HG02870 (cell line): ENCODE measurements at regions not wholly inside any gene's neighbourhood (a gene's known extent, or its start where the extent isn't known, plus 50 kb on each side); places are given as distances from the start of the nearest gene placed in this dataset.
"Not testable (repeated sequence)": the region's sequence is repeated elsewhere in the genome, so short reads cannot be mapped to it uniquely, and the experiment has no call there.

Experiments used
- ATAC-seq: cut with Tn5 transposase; IDR thresholded peaks from one replicate; pipeline ENCODE4 v1.9.1; 2021; ENCODE audit warnings: mild to moderate bottlenecking, moderate library complexity; ENCODE audit not compliant: unreplicated experiment

DNA sequence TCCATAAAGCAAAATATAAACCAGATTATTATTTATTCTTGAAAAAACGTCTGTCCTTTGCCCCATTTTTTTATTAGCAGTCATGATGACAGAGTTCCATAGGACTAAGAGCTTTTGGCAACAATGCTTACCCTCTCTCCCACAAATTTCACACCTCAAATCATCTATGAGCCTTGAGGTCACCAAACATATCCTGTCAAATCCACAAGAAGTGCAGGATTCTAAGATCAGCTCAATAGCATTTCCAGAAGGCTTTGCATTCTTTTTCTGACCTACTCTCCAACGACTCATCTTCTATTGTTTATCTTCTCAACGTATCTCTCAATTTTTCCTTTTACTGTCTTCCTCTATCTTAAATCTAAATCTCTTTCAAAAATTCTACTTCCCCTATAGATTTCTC is 619.1 kb upstream of the BCHE start:
- ATAC-seq, result no peak

DNA sequence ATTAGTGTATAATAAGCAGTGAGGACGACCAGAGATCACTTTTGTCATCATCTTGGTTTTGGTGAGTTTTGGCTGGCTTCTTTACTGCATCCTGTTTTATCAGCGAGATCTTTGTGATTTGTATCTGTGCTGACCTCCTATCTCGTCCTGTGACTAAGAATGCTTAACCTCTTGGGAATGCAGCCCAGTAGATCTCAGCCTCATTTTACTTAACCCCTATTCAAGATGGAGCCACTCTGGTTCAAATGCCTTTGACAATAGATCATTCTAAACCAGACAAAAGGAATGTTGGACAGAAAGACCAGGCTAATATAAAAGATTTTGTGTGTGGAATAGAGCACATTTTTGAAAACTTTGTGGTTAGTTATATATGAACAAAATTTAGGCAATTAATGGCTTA is 618.5 kb upstream of the BCHE start:
- no peak for ATAC-seq

DNA sequence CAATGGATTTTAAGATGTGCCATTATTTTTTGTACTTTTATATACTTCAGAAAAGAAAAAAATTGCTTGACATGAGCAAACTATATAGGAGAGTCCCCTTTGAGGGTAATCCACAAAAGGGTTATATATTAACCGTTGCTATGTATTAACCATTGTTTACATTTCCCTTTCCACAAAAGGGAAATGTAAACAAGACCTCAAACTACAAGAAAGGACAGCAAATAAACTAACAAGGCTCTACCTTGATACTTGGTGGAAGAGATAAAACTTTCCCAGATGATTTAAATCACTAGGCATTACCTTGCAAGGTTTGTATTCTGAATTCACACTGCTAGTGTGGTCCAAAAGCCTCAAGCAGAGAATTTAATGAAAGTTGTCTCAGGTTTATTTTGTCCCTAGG is 616.3 kb upstream of the BCHE start:
- ATAC-seq, result no peak

DNA sequence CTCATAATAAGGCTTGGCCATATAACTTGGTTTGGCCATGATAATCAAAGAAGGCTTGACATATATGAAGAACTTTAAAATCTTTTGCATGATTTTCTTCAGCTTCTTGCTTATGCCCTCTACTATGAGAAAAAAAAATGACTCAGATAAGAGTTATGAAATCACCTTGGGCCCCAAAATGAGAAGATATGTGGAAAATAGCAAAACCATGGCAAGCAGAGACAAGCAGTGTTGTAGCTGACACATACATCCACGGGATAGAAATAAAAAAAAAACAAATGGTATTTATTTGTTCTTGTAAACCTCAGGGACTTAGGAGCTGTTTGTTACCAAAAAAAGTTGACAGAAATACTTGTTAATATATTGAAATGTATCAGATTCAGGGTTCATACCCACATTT is 614.8 kb upstream of the BCHE start:
- ATAC-seq, result no peak

DNA sequence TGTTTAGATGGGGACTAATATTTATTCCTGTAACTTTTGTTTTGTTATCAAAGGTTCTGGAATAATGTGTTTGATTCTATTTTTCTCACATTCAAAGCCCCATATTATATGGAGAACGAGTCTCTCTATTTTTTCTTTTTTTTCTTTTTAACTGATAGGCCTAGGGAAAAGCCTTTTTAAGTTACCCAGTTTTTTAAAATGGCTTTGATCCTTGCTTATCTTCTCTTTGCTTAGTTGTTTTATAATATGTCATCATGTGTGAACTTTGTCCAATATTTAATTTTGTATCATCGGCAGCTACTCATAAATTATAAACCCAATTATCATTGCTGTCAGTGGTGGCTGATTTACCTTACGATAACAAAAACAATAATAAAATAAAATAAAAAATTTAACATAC is 610.3 kb upstream of the BCHE start:
- no peak for ATAC-seq

DNA sequence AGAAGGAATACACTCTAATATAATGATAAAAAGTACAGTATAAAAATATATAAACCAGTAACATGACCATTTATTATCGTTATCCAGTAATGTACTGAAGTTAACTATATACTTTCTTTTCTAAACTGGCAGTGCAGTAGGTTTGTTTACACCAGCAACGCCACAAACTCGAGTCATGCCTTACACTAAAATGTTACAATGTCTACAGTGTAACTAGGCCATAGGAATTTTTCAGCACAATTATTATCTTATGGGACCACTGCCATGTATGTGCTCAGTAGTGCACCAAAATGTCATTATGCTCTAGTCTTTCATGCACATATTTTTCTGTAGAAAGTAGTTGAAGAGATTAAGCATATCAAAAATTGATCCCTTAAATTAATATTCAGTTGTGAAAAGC is 609.8 kb upstream of the BCHE start:
- no peak for ATAC-seq

DNA sequence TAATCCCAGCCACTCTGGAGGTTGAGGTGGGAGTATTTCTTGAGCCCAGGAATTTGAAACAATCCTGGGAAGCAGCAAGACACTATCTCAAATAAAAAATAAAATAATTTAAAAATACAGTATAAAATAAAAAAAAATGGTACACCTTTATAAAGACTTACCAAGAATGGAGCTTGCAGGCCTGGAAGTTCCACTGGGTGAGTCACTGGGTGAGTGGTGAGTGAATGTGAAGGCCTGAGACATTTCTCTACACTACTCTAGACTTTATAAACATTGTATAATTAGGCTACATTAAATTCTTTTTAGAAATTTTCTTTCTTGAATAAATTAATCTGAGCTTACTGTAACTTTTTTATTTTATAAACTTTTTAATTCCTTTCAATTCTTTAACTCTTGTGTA is 609.1 kb upstream of the BCHE start:
- no peak for ATAC-seq

DNA sequence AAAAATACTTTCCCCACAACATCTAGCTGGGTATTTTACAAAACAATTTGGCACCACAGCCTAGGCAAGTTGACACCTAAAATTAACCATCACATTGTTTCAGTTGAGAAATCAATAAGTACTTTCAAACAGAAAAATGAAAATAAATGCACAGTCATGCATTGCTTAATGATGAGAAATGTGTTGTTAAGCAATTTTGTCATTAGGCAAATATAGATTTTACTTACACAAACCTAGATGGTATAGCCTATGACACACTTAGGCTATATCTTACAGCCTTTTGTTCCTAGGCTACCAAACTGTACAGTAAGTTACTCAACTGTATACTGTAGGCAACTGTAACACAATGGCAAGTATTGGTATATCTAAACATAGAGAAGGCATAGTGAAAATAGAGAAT is 608.6 kb upstream of the BCHE start:
- no peak for ATAC-seq

DNA sequence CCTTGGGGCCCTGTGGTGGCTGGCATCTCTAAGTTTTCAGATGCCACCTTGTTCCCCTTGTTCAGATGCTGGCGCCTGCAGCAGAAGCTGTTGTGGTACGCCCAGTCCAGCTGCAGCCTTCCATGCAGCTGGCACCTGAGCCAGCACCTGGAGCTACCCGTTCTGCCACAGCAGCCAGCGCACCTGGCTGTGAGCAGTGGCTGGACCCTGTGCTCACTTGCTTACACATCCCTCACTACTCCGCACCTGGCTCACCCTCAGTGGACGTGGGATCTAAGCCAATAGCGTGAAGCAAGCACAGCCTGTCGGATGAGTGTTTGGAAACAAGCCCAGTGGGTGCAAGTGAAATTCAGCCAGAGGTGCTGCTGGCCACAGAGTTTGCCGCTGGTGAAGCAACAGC is 607.5 kb upstream of the BCHE start:
- ATAC-seq, result no peak

DNA sequence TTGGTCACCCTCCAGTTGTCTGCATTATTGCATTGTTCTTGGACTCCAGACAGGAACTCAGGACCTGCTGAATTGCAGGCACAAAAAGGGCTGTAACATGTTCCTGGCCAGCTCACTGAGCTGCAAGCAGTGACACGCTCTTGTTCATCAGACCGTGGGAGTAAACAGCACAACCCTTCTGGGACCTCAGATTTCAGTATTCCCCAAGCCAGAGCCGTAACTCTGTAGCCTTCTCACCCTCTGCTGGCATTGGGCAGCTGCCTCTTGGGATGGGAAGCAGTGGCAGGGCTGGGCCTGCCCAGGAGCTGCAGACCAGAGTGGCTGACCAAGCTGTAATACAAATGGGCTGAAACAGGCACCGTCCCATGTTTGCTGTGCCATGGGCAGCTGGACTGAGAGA is 607.1 kb upstream of the BCHE start:
- no peak for ATAC-seq

DNA sequence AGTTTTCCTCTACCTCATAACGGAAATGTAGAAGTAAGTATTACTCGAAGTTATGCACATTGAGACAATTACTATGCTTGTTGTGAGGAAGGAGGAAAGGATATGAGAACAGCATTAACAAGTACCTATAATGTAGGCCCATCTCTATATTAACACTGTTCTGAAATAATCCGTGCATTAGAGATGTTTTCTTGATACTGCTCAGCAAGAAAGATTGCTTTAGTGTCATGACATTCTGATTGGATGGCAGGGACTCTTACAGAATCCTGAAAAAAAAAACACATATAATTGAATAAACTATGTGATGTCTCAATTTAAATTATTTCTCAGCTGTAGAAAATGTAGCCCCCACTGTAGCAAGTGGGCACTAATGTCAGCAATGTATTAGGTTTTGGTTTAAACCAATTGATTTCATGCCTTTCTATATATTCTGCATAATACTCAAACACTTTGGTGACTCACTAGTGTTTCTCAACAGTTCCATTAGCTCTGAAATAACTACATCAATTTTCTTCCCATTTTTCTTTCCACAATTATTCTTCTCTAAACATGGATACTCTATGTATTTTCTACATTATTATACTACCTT is 598.3 kb upstream of the BCHE start:
- ATAC-seq, result no peak

DNA sequence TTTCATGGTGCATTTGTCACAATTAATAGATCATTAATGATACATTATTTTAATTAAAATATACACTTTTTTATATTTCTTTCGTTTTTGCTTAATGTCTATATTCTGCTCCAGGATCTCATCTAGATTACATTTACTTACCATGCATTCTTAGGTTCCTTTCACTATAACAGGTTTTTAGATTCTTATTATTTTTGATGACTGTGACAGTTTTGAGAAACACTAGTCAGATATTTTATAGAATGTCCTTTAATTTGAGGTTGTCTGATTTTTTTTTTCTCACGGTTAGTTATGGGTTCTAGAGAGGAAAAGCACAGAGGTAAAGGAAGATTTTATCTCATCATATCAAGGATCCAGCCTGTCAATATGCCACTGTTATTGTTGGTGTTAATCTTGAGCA is 595.8 kb upstream of the BCHE start:
- no peak for ATAC-seq

DNA sequence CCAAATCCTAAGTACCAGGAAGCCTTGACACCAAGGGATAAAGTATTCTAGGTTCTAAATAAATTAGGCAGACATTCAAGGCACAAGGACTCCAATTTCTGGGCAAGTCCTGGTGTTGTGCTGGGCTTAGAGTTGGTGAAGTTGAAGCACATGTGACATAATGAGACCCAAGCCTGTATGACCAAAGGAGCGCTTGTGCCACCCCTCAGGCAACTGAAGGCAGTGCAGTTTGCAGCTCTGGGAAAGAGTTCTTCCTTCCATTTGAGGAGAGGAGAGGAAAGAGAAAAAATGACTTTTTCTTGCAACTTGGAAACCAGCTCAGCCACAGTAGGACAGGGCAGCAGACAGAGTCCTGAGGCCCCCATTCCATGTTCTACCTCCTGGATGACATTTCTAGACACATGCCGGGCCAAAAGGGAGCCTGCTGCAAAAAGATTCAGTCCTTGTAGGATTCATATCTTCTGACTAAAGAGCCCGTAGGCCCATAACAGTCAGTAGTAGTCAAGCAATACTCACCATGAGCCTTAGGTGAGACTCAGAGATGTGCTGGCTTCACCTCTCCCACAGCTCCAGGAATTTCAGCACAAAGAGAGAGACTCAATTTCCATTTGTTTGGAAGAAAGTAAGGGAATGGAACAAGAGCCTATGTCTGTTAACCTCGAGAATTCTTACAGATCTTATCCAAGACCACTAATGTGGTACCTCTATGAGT is 588.8 kb upstream of the BCHE start:
- no peak for ATAC-seq

DNA sequence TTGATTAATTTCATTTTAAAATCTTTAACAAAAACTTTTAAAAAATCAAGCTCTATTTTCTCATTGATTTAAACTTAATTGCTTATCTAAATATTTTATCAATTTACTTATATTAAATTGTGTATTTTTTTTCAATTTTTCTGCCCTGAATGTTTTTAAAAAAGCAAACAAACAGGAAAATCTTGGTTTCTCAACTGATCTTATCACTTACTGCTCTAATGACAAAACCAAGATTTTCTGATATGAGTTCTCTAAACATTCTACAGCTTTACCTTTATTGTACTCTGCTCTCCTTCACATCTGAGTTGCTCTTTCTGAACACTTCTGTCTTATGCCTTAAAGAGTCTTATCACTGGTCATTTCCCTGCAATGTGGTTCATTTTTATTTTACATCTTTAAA is 587.8 kb upstream of the BCHE start:
- ATAC-seq, result no peak

DNA sequence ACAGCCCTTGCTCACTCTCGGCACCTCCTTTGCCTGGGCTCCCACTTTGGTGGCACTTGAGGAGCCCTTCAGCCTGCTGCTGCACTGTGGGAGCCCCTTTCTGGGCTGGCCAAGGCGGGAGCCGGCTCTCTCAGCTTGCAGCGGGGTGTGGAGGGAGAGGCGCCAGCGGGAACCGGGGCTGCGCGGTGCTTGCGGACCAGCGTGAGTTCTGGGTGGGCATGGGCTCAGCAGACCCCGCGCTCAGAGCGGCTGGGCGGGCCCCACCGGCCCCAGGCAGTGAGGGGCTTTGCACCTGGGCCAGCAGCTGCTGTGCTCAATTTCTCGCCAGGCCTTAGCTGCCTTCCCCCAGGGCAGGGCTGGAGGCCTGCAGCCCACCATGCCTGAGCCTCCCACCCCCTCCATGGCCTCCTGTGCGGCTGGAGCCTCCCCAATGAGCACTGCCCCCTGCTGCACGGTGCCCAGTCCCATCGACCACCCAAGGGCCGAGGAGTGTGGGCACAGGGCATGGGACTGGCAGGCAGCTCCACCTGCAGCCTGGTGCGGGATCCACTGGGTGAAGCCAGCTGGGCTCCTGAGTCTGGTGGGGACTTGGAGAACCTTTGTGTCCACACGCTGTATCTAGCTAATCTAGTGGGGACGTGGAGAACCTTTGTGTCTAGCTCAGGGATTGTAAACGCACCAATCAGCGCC is 586.7 kb upstream of the BCHE start:
- ATAC-seq, result not testable (repeated sequence)

DNA sequence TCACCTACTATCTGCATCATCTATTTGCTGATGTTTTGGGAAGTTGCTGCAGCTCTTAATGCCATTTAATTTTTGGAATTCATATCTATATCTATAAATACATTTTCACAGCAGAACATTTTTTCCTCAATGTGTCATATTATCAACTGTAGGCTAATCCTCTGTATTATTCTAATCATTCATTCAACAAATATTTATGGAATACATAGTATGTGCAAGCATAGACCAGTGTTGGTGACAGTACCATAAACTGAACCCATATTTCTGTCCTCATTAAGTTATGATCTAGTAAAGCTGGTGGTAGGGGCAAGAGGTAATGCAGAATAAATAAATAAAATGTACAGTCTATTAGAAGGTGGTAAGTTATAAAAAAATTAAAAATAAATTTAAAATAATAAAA is 585.3 kb upstream of the BCHE start:
- ATAC-seq, result no peak

DNA sequence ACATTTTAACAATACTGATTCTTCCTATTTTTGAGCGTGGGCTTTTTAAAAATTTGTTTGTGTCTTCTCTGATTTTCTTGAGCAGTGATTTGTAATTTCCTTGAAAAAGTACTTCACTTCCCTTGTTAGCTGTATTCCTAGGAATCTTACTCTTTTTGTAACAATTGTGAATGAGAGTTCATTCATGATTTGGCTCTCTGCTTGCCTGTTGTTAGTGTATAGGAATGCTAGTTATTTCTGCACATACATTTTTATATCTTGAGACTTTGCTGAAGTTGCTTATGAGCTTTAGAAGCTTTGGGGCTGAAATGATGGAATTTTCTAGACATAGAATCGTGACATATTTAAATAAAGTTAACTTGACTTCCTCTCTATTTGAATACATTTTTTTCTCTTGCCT is 582.8 kb upstream of the BCHE start:
- no peak for ATAC-seq

DNA sequence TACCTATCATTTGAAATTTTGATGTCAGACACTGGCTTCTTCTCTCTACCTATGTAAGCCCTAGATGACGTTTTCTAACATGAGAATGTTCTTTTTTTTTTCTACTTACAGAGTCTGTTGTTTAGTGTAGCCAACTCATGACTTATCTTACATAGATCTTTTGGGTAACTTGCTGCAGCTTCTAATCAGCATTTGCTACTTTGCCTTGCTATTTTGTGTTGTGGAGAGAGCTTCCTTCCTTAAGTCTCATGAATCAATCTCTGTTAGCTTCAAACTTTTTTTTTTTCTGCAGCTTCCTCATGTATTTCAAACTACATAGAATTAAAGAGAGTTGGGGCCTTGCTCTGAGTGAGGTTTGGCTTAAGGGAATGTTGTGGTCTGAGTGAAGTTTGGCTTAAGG is 568.7 kb upstream of the BCHE start:
- no peak for ATAC-seq

DNA sequence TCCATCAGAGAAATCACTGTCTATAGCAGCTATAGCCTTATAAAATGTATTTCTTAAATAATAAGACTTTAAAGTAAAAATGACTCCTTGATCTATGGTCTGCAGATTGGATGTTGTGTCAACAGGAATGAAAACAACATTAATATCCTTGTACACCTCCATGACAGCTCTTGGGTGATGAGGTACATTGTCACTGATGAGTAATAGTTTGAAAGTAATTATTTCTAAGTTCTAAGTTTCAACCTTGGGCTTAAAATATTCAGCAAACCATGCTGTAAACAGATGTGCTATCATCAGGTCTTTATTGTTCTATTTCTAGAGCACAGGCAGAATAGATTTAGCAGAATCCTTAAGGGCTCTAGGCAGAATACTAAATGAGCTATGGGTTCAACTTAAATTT is 568.2 kb upstream of the BCHE start:
- no peak for ATAC-seq

DNA sequence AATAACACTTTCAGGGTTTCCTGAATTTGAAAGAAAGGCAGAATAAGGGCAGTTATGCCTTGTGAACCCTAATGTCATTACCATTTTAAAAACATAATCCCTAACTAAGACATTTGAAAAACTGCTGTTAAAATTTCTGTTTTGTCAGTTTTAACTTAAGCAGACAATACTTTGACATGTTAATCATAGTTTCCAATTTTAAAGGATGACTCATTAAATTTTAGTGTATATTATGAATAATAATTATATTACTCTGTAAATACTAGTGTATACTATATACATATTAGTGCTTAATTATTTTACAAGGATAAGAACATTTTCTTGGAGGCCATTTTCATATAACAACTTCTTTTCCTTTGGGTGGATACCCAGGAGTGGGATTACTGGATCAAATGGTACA is 553.1 kb upstream of the BCHE start:
- ATAC-seq, result no peak

DNA sequence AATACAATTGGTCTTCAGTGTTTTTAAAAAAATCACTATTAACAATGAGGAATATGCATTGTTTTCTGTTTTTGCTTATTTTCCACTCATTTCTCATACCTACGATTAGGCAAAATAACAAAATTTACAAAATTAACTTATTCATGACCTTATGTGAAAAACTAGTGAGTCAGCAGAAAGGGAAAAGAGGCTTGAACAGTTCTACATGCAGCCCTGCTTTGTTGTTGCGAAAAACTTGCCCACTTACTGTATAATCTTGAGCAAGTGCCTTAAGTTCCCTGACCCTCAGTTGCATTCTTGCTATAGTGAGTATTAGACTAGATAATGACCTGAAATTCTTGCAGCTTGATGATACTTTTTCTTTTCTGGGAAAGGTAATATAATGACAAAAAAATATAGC is 551.1 kb upstream of the BCHE start:
- ATAC-seq, result no peak

DNA sequence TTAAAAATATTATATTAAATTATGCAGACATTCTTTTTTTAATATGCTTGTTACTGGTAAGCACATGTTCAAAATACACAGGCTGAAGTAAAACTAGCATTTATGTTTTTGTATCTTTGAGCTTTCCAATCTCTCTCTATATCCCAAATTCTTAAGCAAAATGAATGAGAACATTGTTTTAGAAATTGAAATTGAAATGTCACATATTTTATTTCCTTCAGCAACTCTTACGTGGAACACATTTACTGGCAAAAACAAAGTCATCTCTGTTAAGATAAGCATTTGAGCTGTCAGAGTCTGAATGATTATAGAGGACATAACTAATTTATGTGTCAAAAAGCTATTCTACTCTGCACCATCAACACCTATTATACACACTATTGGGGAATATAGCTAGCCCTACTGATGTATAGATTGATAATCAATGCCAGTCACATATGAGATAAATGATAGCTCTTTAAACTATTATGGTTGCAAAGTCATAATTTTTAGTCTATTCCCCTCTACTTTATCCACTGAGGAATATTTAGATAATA is 535.4 kb upstream of the BCHE start:
- no peak for ATAC-seq
